WTC11 (cell line): ENCODE measurements at regions not wholly inside any gene's neighbourhood (a gene's known extent, or its start where the extent isn't known, plus 50 kb on each side); places are given as distances from the start of the nearest gene placed in this dataset.

ENCODE experiments used
- E2F4 ChIP-seq: sonication (generic); formaldehyde crosslinking; IDR thresholded peaks from 2 replicates; pipeline ENCODE4 v1.8.1; 2022; ENCODE audit warnings: low read depth, mild to moderate bottlenecking, moderate library complexity, missing genetic modification reagents, borderline replicate concordance
- ZBTB21 ChIP-seq: sonication (generic); formaldehyde crosslinking; IDR thresholded peaks from 2 replicates; pipeline ENCODE4 v1.8.1; 2023; ENCODE audit warnings: mild to moderate bottlenecking, missing genetic modification reagents, borderline replicate concordance
- TF ChIP-seq, protein P1 (sequence below): fragments of 200-600 bp; IDR thresholded peaks from 2 replicates; pipeline ENCODE4 v1.8.0; 2022; ENCODE audit warnings: antibody characterized with exemption

DNA sequence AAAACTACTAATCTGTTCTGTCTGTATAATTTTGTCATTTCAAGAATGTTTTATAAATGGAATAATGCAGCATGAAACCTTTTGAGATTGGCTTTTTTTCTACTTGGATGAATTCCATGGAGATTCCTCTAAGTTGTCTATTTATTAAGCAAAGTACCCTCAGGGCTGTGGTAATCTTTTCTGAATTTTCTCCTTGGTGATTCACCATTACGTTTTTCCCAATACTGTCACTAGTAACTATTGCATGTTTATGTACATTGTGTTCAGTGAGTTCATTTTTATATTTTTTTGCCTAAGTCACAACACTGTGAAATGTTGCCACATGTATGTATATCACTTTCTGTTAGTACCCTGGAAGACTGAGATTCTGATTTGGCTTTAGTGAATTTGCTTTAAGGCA is 177.0 kb upstream of the GRIN3A start:
- TF ChIP-seq, protein P1, sequence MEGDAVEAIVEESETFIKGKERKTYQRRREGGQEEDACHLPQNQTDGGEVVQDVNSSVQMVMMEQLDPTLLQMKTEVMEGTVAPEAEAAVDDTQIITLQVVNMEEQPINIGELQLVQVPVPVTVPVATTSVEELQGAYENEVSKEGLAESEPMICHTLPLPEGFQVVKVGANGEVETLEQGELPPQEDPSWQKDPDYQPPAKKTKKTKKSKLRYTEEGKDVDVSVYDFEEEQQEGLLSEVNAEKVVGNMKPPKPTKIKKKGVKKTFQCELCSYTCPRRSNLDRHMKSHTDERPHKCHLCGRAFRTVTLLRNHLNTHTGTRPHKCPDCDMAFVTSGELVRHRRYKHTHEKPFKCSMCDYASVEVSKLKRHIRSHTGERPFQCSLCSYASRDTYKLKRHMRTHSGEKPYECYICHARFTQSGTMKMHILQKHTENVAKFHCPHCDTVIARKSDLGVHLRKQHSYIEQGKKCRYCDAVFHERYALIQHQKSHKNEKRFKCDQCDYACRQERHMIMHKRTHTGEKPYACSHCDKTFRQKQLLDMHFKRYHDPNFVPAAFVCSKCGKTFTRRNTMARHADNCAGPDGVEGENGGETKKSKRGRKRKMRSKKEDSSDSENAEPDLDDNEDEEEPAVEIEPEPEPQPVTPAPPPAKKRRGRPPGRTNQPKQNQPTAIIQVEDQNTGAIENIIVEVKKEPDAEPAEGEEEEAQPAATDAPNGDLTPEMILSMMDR: no peak
- TF ChIP-seq ZBTB21 (no peak), E2F4 (CRISPR knock-in tag) (no peak)
